AG09309 (cell line): ENCODE measurements at regions not wholly inside any gene's neighbourhood (a gene's known extent, or its start where the extent isn't known, plus 50 kb on each side); places are given as distances from the start of the nearest gene placed in this dataset.
A peak's percentile ranks its signal among the peaks of the same experiment; 100 is the strongest.

Experiments
- DNase-seq: peaks from one replicate; pipeline ENCODE4 v3.0.0-alpha.2; 2010; ENCODE audit warnings: low read depth
- H3K4me3 ChIP-seq: 2 replicates; pipeline ENCODE4 v1.5.1; 2011; ENCODE audit warnings: mild to moderate bottlenecking, low read depth, low read length, moderate library complexity; ENCODE audit not compliant: control insufficient read depth
- TF ChIP-seq, protein P1 (sequence below): IDR thresholded peaks from 2 replicates; pipeline ENCODE4 v1.5.1; 2011; ENCODE audit warnings: mild to moderate bottlenecking, low read depth, low read length, inconsistent platforms; ENCODE audit not compliant: insufficient read depth, control insufficient read depth; ENCODE audit errors: missing control alignments

DNA sequence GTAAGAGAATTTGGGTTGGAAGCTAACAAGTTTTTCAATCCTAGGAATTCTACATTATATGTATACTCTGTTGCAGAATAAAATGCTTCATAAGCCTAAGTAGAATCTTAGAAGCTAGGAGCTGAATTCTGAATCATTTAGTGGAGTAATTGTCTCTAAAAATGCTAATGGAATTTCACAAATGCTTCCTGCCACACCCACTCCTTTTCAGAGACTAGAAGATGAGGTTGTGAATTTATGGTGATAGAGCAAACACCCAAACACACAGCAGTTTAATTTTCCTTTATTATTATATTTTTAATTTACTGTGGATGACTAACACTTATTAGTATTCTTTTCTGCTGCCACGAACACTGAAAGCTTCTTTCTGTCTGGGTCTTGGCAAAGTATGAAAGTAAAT is 208.0 kb upstream of the PDE4D start:
- no peak for DNase-seq

DNA sequence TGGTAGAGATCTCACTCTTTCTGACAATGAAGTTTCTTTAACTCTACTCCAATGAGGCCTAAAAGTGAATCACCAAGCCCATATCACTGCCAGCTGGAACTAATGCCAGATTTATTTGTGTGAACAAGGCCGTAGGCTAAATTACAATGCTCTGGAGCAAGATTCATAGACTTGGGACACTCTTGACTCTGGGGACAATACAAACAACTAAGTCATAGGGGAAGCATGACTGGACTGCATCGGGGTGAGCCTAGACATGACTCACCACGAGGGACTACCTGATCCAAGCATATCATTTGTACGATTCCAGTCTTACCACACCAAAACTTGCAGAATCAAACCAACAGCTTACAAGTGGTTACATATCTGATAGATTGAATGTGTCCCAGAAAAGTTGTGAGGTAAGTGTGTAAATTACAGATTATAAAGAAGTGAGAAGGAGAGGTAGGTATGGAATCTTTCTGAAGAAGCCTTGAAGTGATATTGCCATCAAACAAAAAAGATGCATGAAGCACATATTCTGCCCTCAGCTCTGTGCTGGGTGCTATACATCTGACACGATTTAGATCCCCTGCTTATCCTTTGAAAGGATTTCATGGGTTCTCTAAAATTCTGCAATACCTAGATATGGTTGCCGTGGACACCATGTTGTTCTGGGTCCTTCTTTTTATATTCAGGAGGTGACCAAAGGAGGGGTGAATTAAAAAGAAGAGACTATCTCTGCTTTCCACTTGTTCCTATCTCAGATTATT is 199.3 kb upstream of the PDE4D start:
- TF ChIP-seq, protein P1, sequence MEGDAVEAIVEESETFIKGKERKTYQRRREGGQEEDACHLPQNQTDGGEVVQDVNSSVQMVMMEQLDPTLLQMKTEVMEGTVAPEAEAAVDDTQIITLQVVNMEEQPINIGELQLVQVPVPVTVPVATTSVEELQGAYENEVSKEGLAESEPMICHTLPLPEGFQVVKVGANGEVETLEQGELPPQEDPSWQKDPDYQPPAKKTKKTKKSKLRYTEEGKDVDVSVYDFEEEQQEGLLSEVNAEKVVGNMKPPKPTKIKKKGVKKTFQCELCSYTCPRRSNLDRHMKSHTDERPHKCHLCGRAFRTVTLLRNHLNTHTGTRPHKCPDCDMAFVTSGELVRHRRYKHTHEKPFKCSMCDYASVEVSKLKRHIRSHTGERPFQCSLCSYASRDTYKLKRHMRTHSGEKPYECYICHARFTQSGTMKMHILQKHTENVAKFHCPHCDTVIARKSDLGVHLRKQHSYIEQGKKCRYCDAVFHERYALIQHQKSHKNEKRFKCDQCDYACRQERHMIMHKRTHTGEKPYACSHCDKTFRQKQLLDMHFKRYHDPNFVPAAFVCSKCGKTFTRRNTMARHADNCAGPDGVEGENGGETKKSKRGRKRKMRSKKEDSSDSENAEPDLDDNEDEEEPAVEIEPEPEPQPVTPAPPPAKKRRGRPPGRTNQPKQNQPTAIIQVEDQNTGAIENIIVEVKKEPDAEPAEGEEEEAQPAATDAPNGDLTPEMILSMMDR, result no peak
- H3K4me3 ChIP-seq, result no peak overlapping the region
- DNase-seq, result peak; percentile 1

More for the DNA sequence above, 208.0 kb upstream of the PDE4D start:
- H3K4me3 ChIP-seq, result no peak overlapping the region
- TF ChIP-seq, protein P1, result no peak

DNA sequence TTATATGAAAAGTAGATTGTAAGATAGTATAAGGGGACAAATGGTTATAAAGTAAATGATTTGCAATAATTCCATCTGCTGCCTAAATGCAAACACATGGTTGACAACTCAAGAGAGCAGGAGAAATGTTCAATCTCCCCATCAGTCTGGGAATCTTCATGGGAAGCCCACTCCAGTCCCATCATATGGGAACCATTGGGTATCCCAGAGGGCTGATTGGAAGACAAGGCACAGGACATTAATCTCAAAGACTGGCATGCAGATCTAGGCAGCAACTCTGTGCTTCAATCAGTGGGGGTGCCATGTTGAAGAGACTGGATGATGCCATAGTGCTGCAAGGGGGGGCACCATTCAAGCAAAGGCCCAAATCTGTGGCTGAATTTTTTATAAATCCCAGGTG is 193.1 kb upstream of the PDE4D start:
- no peak overlapping the region for H3K4me3 ChIP-seq
- DNase-seq, result no peak

DNA sequence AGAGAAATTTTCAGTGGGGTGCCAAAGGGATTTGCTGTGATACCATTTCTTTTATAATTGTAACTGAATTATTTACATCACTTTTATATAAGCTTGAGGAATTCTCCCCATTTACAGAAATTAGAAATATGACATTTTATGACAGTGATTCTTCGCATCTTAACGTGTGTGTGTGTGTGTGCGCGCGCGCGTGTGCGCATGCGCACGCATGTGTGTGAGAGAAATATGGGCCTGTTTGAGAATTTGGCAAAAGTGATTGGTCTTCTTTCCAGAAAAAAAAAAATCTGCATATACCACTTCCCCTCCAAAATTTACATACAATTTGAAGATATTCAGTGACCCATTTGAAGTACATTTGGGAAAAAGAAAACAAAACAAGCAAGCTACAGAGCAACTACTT is 190.7 kb upstream of the PDE4D start:
- DNase-seq, result no peak
- TF ChIP-seq, protein P1, result no peak
- no peak overlapping the region for H3K4me3 ChIP-seq

More for the DNA sequence above, 193.1 kb upstream of the PDE4D start:
- TF ChIP-seq, protein P1, result no peak

DNA sequence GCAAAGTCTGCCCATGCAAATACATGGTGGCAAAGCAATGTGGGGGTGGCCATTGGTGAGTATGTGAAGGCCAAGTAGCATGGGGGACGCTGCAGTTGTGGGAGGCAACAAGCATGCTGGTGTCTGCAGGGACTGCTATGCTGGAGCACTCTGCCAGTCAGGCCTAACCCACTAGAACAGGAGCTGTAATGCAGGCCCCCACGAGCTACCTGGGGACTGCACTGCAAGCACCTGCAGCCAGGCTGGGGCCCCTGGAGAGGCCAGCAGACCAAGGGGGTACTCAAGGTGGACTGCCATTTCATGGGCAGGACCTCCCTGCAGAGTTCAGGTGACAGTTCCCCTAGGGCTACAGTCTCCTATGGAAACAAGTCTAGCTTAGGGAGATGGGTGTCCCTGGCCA is 183.8 kb upstream of the PDE4D start:
- H3K4me3 ChIP-seq, result no peak overlapping the region
- DNase-seq, result no peak
- TF ChIP-seq, protein P1, result no peak

DNA sequence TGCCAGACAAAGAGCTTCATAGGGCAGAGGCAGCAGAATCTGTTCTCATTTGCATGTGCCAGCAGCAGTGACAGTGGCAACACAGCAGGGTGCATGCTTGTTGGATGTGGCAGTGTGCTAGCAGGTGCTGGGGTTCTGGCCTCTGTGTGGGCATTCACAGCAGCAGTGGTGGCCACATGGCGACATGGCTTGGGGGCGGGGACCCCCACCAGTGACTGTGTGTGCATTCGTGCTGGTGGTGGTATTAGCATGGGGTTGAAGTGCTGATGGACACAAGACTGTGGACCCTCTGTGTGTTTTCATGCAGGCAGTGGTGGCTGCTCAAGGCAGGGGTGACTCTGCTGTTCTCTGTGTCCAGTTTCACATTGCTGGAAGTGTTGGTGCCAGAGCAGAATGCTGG is 183.2 kb upstream of the PDE4D start:
- no peak for DNase-seq
- no peak overlapping the region for H3K4me3 ChIP-seq
- TF ChIP-seq, protein P1, result no peak
